ENCODE measurements at regions not wholly inside any gene's neighbourhood (a gene's known extent, or its start where the extent isn't known, plus 50 kb on each side); places are given as distances from the start of the nearest gene placed in this dataset.

- intact Hi-C loops (cut with micrococcal nuclease), result no loop called here
- Mint-ChIP-seq H3K4me1 (peaks cover 0 to 4% (median 2%) of the 10 kb centered on the region in 4 donors), H3K4me3 (no peak overlapping the region), H3K9me3 (peaks cover 0 to 2% (median 0%) of the 10 kb centered on the region in 8 donors), H3K36me3 (no peaks in the 10 kb centered on the region), H3K27me3 (no peaks in the 10 kb centered on the region), H3K27ac (no peak overlapping the region)
- no peak for DNase-seq
- CTCF ChIA-PET (ENCODE audit: partially characterized antibody), result no interaction called here
- POLR2A ChIA-PET (ENCODE audit: partially characterized antibody), result no interaction called here
- Histone ChIP-seq H3K27ac (ENCODE audit: low read depth, low read length) (no peak overlapping the region), H3K27me3 (ENCODE audit: insufficient read depth, low read length) (no peaks in the 10 kb centered on the region), H3K36me3 (ENCODE audit: insufficient read depth, low read length) (no peaks in the 10 kb centered on the region), H3K4me1 (ENCODE audit: insufficient read depth, low read length) (no peaks in the 10 kb centered on the region), H3K4me3 (ENCODE audit: low read length in 2 of 2) (no peak overlapping the region), H3K9me3 (ENCODE audit: control insufficient read depth in 1 of 2, low read length in 2 of 2) (no peaks in the 10 kb centered on the region)
Observed at GRCh38 chr11:104340590-104340989, 176.6 kb upstream of the PDGFD start.

- Histone ChIP-seq H3K4me1 (ENCODE audit: insufficient read depth, low read length) (no peaks in the 10 kb centered on the region), H3K4me3 (ENCODE audit: low read length in 2 of 2) (no peak overlapping the region), H3K27me3 (ENCODE audit: insufficient read depth, low read length) (no peaks in the 10 kb centered on the region), H3K27ac (ENCODE audit: low read depth, low read length) (no peak overlapping the region), H3K36me3 (ENCODE audit: insufficient read depth, low read length) (no peaks in the 10 kb centered on the region), H3K9me3 (ENCODE audit: control insufficient read depth in 1 of 2, low read length in 2 of 2) (no peaks in the 10 kb centered on the region)
- Mint-ChIP-seq H3K4me1 (peaks cover 0 to 4% (median 2%) of the 10 kb centered on the region in 4 donors), H3K4me3 (peak overlapping the region in 5 of 8 donors; percentile 40 to 63 (median 48)), H3K27me3 (no peaks in the 10 kb centered on the region), H3K9me3 (no peaks in the 10 kb centered on the region), H3K27ac (peak overlapping the region in 1 of 7 donors; percentile 13), H3K36me3 (no peaks in the 10 kb centered on the region)
- intact Hi-C loops (cut with micrococcal nuclease), result no loop called here
- no peak for DNase-seq
- ChIA-PET POLR2A (ENCODE audit: partially characterized antibody) (no interaction called here), CTCF (ENCODE audit: partially characterized antibody) (no interaction called here)
Observed at GRCh38 chr11:104339380-104339831, 175.5 kb upstream of the PDGFD start.

GRCh38 chr11:104338186-104338585 lies 174.2 kb upstream of the PDGFD start:
- Histone ChIP-seq H3K36me3 (ENCODE audit: insufficient read depth, low read length) (no peaks in the 10 kb centered on the region), H3K4me1 (ENCODE audit: insufficient read depth, low read length) (no peaks in the 10 kb centered on the region), H3K4me3 (ENCODE audit: low read length in 2 of 2) (no peak overlapping the region), H3K9me3 (ENCODE audit: control insufficient read depth in 1 of 2, low read length in 2 of 2) (no peaks in the 10 kb centered on the region), H3K27me3 (ENCODE audit: insufficient read depth, low read length) (no peaks in the 10 kb centered on the region), H3K27ac (ENCODE audit: low read depth, low read length) (no peak overlapping the region)
- ChIA-PET POLR2A (ENCODE audit: partially characterized antibody) (no interaction called here), CTCF (ENCODE audit: partially characterized antibody) (no interaction called here)
- H3K9me3 Mint-ChIP-seq, result peaks cover 0 to 2% (median 0%) of the 10 kb centered on the region in 8 donors
- no peak overlapping the region for H3K4me3 Mint-ChIP-seq
- H3K27me3 Mint-ChIP-seq, result no peaks in the 10 kb centered on the region
- no peaks in the 10 kb centered on the region for H3K36me3 Mint-ChIP-seq
- peaks cover 0 to 4% (median 2%) of the 10 kb centered on the region in 4 donors for H3K4me1 Mint-ChIP-seq
- no peak overlapping the region for H3K27ac Mint-ChIP-seq
- no peak for DNase-seq
- intact Hi-C loops (cut with micrococcal nuclease), result no loop called here

GRCh38 chr11:104337273-104337672 lies 173.3 kb upstream of the PDGFD start:
- peaks cover 0 to 4% (median 2%) of the 10 kb centered on the region in 4 donors for H3K4me1 Mint-ChIP-seq
- no peaks in the 10 kb centered on the region for H3K9me3 ChIP-seq (ENCODE audit: control insufficient read depth in 1 of 2, low read length in 2 of 2)
- H3K4me3 ChIP-seq (ENCODE audit: low read length in 2 of 2), result no peak overlapping the region
- intact Hi-C loops (cut with micrococcal nuclease), result no loop called here
- no peaks in the 10 kb centered on the region for H3K4me1 ChIP-seq (ENCODE audit: insufficient read depth, low read length)
- ChIA-PET CTCF (ENCODE audit: partially characterized antibody) (no interaction called here), POLR2A (ENCODE audit: partially characterized antibody) (no interaction called here)
- H3K27ac Mint-ChIP-seq, result no peak overlapping the region
- H3K4me3 Mint-ChIP-seq, result no peak overlapping the region
- peaks cover 0 to 3% (median 0%) of the 10 kb centered on the region in 8 donors for H3K9me3 Mint-ChIP-seq
- H3K36me3 ChIP-seq (ENCODE audit: insufficient read depth, low read length), result no peaks in the 10 kb centered on the region
- H3K36me3 Mint-ChIP-seq, result no peaks in the 10 kb centered on the region
- no peaks in the 10 kb centered on the region for H3K27me3 Mint-ChIP-seq
- no peak overlapping the region for H3K27ac ChIP-seq (ENCODE audit: low read depth, low read length)
- DNase-seq, result no peak
- no peaks in the 10 kb centered on the region for H3K27me3 ChIP-seq (ENCODE audit: insufficient read depth, low read length)

GRCh38 chr11:104333977-104334376 lies 170.0 kb upstream of the PDGFD start:
- H3K9me3 Mint-ChIP-seq, result peaks cover 0 to 3% (median 0%) of the 10 kb centered on the region in 8 donors
- H3K4me3 ChIP-seq (ENCODE audit: low read length in 2 of 2), result no peak overlapping the region
- no peak overlapping the region for H3K4me3 Mint-ChIP-seq
- H3K27ac Mint-ChIP-seq, result no peak overlapping the region
- ChIA-PET POLR2A (ENCODE audit: partially characterized antibody) (no interaction called here), CTCF (ENCODE audit: partially characterized antibody) (no interaction called here)
- no peak overlapping the region for H3K27ac ChIP-seq (ENCODE audit: low read depth, low read length)
- H3K27me3 Mint-ChIP-seq, result no peaks in the 10 kb centered on the region
- H3K9me3 ChIP-seq (ENCODE audit: control insufficient read depth in 1 of 2, low read length in 2 of 2), result no peaks in the 10 kb centered on the region
- no peaks in the 10 kb centered on the region for H3K4me1 Mint-ChIP-seq
- H3K4me1 ChIP-seq (ENCODE audit: insufficient read depth, low read length), result no peaks in the 10 kb centered on the region
- intact Hi-C loops (cut with micrococcal nuclease), result no loop called here
- DNase-seq, result no peak
- no peaks in the 10 kb centered on the region for H3K36me3 ChIP-seq (ENCODE audit: insufficient read depth, low read length)
- no peaks in the 10 kb centered on the region for H3K27me3 ChIP-seq (ENCODE audit: insufficient read depth, low read length)
- H3K36me3 Mint-ChIP-seq, result no peaks in the 10 kb centered on the region

GRCh38 chr11:104332110-104332509 lies 168.2 kb upstream of the PDGFD start:
- intact Hi-C loops (cut with micrococcal nuclease), result no loop called here

GRCh38 chr11:104329078-104329665 lies 165.2 kb upstream of the PDGFD start:
- no peak overlapping the region for H3K27ac Mint-ChIP-seq
- no peak overlapping the region for H3K4me3 ChIP-seq (ENCODE audit: low read length in 2 of 2)

More at GRCh38 chr11:104332110-104332509, 168.2 kb upstream of the PDGFD start:
- CTCF ChIA-PET (ENCODE audit: partially characterized antibody), result no interaction called here
- no peak for DNase-seq
- POLR2A ChIA-PET (ENCODE audit: partially characterized antibody), result no interaction called here
- peaks cover 0 to 3% (median 0%) of the 10 kb centered on the region in 8 donors for H3K9me3 Mint-ChIP-seq
- no peaks in the 10 kb centered on the region for H3K9me3 ChIP-seq (ENCODE audit: control insufficient read depth in 1 of 2, low read length in 2 of 2)
- H3K27ac Mint-ChIP-seq, result no peak overlapping the region
- H3K27me3 Mint-ChIP-seq, result no peaks in the 10 kb centered on the region
- H3K4me1 ChIP-seq (ENCODE audit: insufficient read depth, low read length), result no peaks in the 10 kb centered on the region
- no peak overlapping the region for H3K27ac ChIP-seq (ENCODE audit: low read depth, low read length)
- no peaks in the 10 kb centered on the region for H3K36me3 Mint-ChIP-seq
- H3K4me3 Mint-ChIP-seq, result no peak overlapping the region
- H3K36me3 ChIP-seq (ENCODE audit: insufficient read depth, low read length), result no peaks in the 10 kb centered on the region
- H3K27me3 ChIP-seq (ENCODE audit: insufficient read depth, low read length), result no peaks in the 10 kb centered on the region
- H3K4me3 ChIP-seq (ENCODE audit: low read length in 2 of 2), result no peak overlapping the region
- H3K4me1 Mint-ChIP-seq, result no peaks in the 10 kb centered on the region

More at GRCh38 chr11:104329078-104329665, 165.2 kb upstream of the PDGFD start:
- ChIA-PET CTCF (ENCODE audit: partially characterized antibody) (no interaction called here), POLR2A (ENCODE audit: partially characterized antibody) (no interaction called here)
- peaks cover 0 to 1% of the 10 kb centered on the region in 2 donors for H3K27me3 Mint-ChIP-seq
- no peaks in the 10 kb centered on the region for H3K36me3 Mint-ChIP-seq
- H3K4me1 Mint-ChIP-seq, result no peaks in the 10 kb centered on the region
- H3K36me3 ChIP-seq (ENCODE audit: insufficient read depth, low read length), result no peaks in the 10 kb centered on the region
- H3K4me1 ChIP-seq (ENCODE audit: insufficient read depth, low read length), result no peaks in the 10 kb centered on the region
- H3K9me3 Mint-ChIP-seq, result peaks cover 0 to 5% (median 0%) of the 10 kb centered on the region in 8 donors
- no peak overlapping the region for H3K27ac ChIP-seq (ENCODE audit: low read depth, low read length)
- no peak overlapping the region for H3K4me3 Mint-ChIP-seq
- intact Hi-C loops (cut with micrococcal nuclease), result no loop called here
- no peaks in the 10 kb centered on the region for H3K9me3 ChIP-seq (ENCODE audit: control insufficient read depth in 1 of 2, low read length in 2 of 2)
- H3K27me3 ChIP-seq (ENCODE audit: insufficient read depth, low read length), result no peaks in the 10 kb centered on the region
- no peak for DNase-seq
